T-cell (primary cell): ENCODE measurements at regions not wholly inside any gene's neighbourhood (a gene's known extent, or its start where the extent isn't known, plus 50 kb on each side); places are given as distances from the start of the nearest gene placed in this dataset.

Experiments used
- ATAC-seq, 4 experiments: fragments of 200-7000 bp in 3 of 4; fragments of 150-1000 bp in 1 of 4; cut with Tn5 transposase; replicated peaks in 1 of 4; 1 replicate in 3 of 4; 2 replicates in 1 of 4; pipeline ENCODE4 v1.10.0; 2021; ENCODE audit warnings: moderate library complexity in 3 of 4, mild to moderate bottlenecking in 2 of 4, moderate number of reproducible peaks in 1 of 4
- CTCF ChIA-PET, 2 donors: fragments of 300-600 bp; sonication (Branson Sonifier 250); formaldehyde crosslinking; loops; one replicate each; lab custom pipeline; 2022; ENCODE audit warnings: antibody characterized with exemption in 2 of 2; lab: Charles Lee
- POLR2A ChIA-PET, 2 donors: fragments of 300-600 bp; sonication (Branson Sonifier 250); formaldehyde crosslinking; loops; one replicate each; lab custom pipeline; 2022; ENCODE audit warnings: antibody characterized with exemption in 2 of 2; lab: Charles Lee
- DNase-seq, 35 experiments: peaks; one replicate each; pipeline versions ENCODE4 v3.0.0 to v3.0.0-alpha.2; 2013 to 2023
- H3K27ac ChIP-seq: one replicate; pipeline ENCODE4 v1.5.1; 2013; ENCODE audit warnings: low read length
- H3K27me3 ChIP-seq, 2 experiments: replicated peaks in 1 of 2; 1 replicate in 1 of 2; 2 replicates in 1 of 2; pipeline versions ENCODE4 v1.6.1 to v1.7.0; 2013; ENCODE audit warnings: low read length in 1 of 2, mixed read lengths in 1 of 2; ENCODE audit not compliant: control insufficient read depth in 2 of 2, insufficient read depth in 2 of 2; ENCODE audit errors: extremely low read depth in 1 of 2
- H3K36me3 ChIP-seq, 2 donors: 1 replicate in 1 of 2; 2 replicates in 1 of 2; pipeline versions ENCODE4 v1.6.1 to v1.7.0; 2013; ENCODE audit warnings: low read length in 1 of 2; ENCODE audit not compliant: control insufficient read depth in 2 of 2, insufficient read depth in 1 of 2; ENCODE audit errors: extremely low read depth in 1 of 2
- H3K4me1 ChIP-seq, 2 experiments: 1 replicate in 1 of 2; 2 replicates in 1 of 2; pipeline versions ENCODE4 v1.6.1 to v1.7.0; 2013; ENCODE audit warnings: low read length in 2 of 2, mixed read lengths in 1 of 2; ENCODE audit not compliant: insufficient read depth in 2 of 2, control insufficient read depth in 1 of 2; ENCODE audit errors: extremely low read depth in 1 of 2
- H3K4me3 ChIP-seq, 2 donors: 1 replicate in 1 of 2; 2 replicates in 1 of 2; pipeline versions ENCODE4 v1.5.1 to v1.7.0; 2013; ENCODE audit warnings: mild to moderate bottlenecking in 2 of 2, low read length in 1 of 2, moderate library complexity in 1 of 2; ENCODE audit not compliant: control insufficient read depth in 1 of 2; ENCODE audit errors: extremely low read depth in 1 of 2
- H3K9me3 ChIP-seq: 2 replicates; pipeline ENCODE4 v1.7.0; 2013
- H3K27ac Mint-ChIP-seq, 2 donors: one replicate each; pipeline ENCODE4 v1.8.0; 2020 to 2021; ENCODE audit warnings: mild to moderate bottlenecking in 2 of 2, mixed read lengths in 2 of 2
- H3K27me3 Mint-ChIP-seq, 2 donors: one replicate each; pipeline ENCODE4 v1.8.0; 2021 to 2022; ENCODE audit warnings: mixed read lengths in 2 of 2
- H3K36me3 Mint-ChIP-seq: one replicate; pipeline ENCODE4 v1.8.0; 2021; ENCODE audit warnings: mixed read lengths
- H3K4me1 Mint-ChIP-seq, 3 donors: one replicate each; pipeline ENCODE4 v1.8.0; 2020 to 2022; ENCODE audit warnings: mixed read lengths in 3 of 3, mild to moderate bottlenecking in 1 of 3
- H3K4me3 Mint-ChIP-seq, 3 donors: one replicate each; pipeline ENCODE4 v1.8.0; 2020 to 2022; ENCODE audit warnings: mild to moderate bottlenecking in 3 of 3, mixed read lengths in 3 of 3, moderate library complexity in 3 of 3
- H3K9me3 Mint-ChIP-seq, 3 donors: one replicate each; pipeline ENCODE4 v1.8.0; 2020 to 2022; ENCODE audit warnings: mixed read lengths in 3 of 3
- WGBS: methylation state at CpG from one replicate; pipeline ENCODE4 v1.1.5; 2013; ENCODE audit warnings: missing lambda C conversion rate; ENCODE audit not compliant: insufficient coverage; 5-methylcytosine and 5-hydroxymethylcytosine counted together

GRCh38 chr7:106177300-106177690 lies 65.2 kb upstream of the SYPL1 start:
- Histone ChIP-seq H3K27me3 (peaks cover 4 to 9% of the 10 kb centered on the region in 2 experiments), H3K9me3 (no peaks in the 10 kb centered on the region), H3K4me3 (no peak overlapping the region), H3K4me1 (no peaks in the 10 kb centered on the region), H3K36me3 (no peaks in the 10 kb centered on the region), H3K27ac (no peak overlapping the region)
- ATAC-seq (no peak), DNase-seq (no peak)
- peaks cover 0 to 4% (median 2%) of the 10 kb centered on the region in 3 donors for H3K4me1 Mint-ChIP-seq
- 67% methylated on average over 1 of the region's 4 CpGs for WGBS
- H3K4me3 Mint-ChIP-seq = no peak overlapping the region
- ChIA-PET POLR2A (interaction anchor here in 1 of 2 donors (0.5 kb wide), 1 partner anchor 558 kb away, joined by 3 read pairs; no protein-coding TSS in a partner anchor), CTCF (interaction anchor here (0.6 to 5.7 kb wide), 15 partner anchors 10 to 614 kb away, joined by 3 to 59 read pairs (median 7); no protein-coding TSS in a partner anchor)
- no peak overlapping the region for H3K27ac Mint-ChIP-seq
- H3K9me3 Mint-ChIP-seq = no peaks in the 10 kb centered on the region
- peaks cover 13% of the 10 kb centered on the region in 2 donors for H3K27me3 Mint-ChIP-seq
- H3K36me3 Mint-ChIP-seq = no peaks in the 10 kb centered on the region

GRCh38 chr7:106176414-106177299 lies 64.5 kb upstream of the SYPL1 start:
- Histone ChIP-seq H3K4me1 (no peaks in the 10 kb centered on the region), H3K27me3 (peaks cover 4 to 9% of the 10 kb centered on the region in 2 experiments), H3K9me3 (no peaks in the 10 kb centered on the region), H3K27ac (no peak overlapping the region), H3K36me3 (no peaks in the 10 kb centered on the region), H3K4me3 (no peak overlapping the region)
- DNase-seq (peak in 34 of 35 experiments; percentile 12 to 78 (median 54)), ATAC-seq (peak; percentile 75 to 80 (median 79))
- H3K36me3 Mint-ChIP-seq = no peaks in the 10 kb centered on the region
- H3K4me3 Mint-ChIP-seq = no peak overlapping the region
- peaks cover 13% of the 10 kb centered on the region in 2 donors for H3K27me3 Mint-ChIP-seq
- 5% methylated on average over 8 of the region's 11 CpGs for WGBS
- H3K4me1 Mint-ChIP-seq = peaks cover 0 to 4% (median 2%) of the 10 kb centered on the region in 3 donors
- POLR2A ChIA-PET = interaction anchor here (0.5 kb wide), 2 partner anchors 102 to 559 kb away, joined by 3 read pairs; no protein-coding TSS in a partner anchor
- no peak overlapping the region for H3K27ac Mint-ChIP-seq
- CTCF ChIA-PET = interaction anchor here (0.6 to 5.7 kb wide), 18 partner anchors 9 to 563 kb away, joined by 3 to 59 read pairs (median 4); no protein-coding TSS in a partner anchor
- no peaks in the 10 kb centered on the region for H3K9me3 Mint-ChIP-seq

- POLR2A ChIA-PET = no interaction called here
- H3K9me3 ChIP-seq = no peaks in the 10 kb centered on the region
- Mint-ChIP-seq H3K27ac (no peak overlapping the region), H3K4me1 (peaks cover 0 to 4% (median 2%) of the 10 kb centered on the region in 3 donors), H3K4me3 (no peak overlapping the region), H3K36me3 (no peaks in the 10 kb centered on the region), H3K9me3 (no peaks in the 10 kb centered on the region), H3K27me3 (peaks cover 13% of the 10 kb centered on the region in 2 donors)
- DNase-seq (no peak), ATAC-seq (no peak)
- WGBS = no CpG with 5 or more reads among the region's 1 CpG
- no peaks in the 10 kb centered on the region for H3K4me1 ChIP-seq
- no peak overlapping the region for H3K4me3 ChIP-seq
- H3K27me3 ChIP-seq = peaks cover 4 to 9% of the 10 kb centered on the region in 2 experiments
- no peak overlapping the region for H3K27ac ChIP-seq
- H3K36me3 ChIP-seq = no peaks in the 10 kb centered on the region
- CTCF ChIA-PET = interaction anchor here (0.5 to 5.7 kb wide), 8 partner anchors 9 to 564 kb away, joined by 3 to 59 read pairs (median 12); partner anchors contain the start of gene NAMPT (in 1 of the 2)
Measured at GRCh38 chr7:106175507-106175906, 63.4 kb upstream of the SYPL1 start.

- Mint-ChIP-seq H3K4me1 (no peaks in the 10 kb centered on the region), H3K36me3 (no peaks in the 10 kb centered on the region), H3K4me3 (no peak overlapping the region), H3K9me3 (no peaks in the 10 kb centered on the region), H3K27ac (no peak overlapping the region), H3K27me3 (peaks cover 6 to 7% of the 10 kb centered on the region in 2 donors)
- H3K27me3 ChIP-seq = peaks cover 0 to 5% of the 10 kb centered on the region in 2 experiments
- ATAC-seq (no peak), DNase-seq (no peak)
- no peaks in the 10 kb centered on the region for H3K36me3 ChIP-seq
- H3K4me1 ChIP-seq = no peaks in the 10 kb centered on the region
- WGBS = no CpG with 5 or more reads among the region's 5 CpGs
- CTCF ChIA-PET = no interaction called here
- no peaks in the 10 kb centered on the region for H3K9me3 ChIP-seq
- POLR2A ChIA-PET = interaction anchor here in 1 of 2 donors (0.5 kb wide), 1 partner anchor 1427 kb away, joined by 3 read pairs; no protein-coding TSS in a partner anchor
- H3K4me3 ChIP-seq = no peak overlapping the region
- no peak overlapping the region for H3K27ac ChIP-seq
Measured at GRCh38 chr7:106170651-106171050, 58.5 kb upstream of the SYPL1 start.

GRCh38 chr7:106169821-106170610 lies 57.9 kb upstream of the SYPL1 start:
- Histone ChIP-seq H3K4me3 (no peak overlapping the region), H3K9me3 (no peaks in the 10 kb centered on the region), H3K27me3 (peaks cover 0 to 5% of the 10 kb centered on the region in 2 experiments), H3K4me1 (no peaks in the 10 kb centered on the region), H3K36me3 (no peaks in the 10 kb centered on the region), H3K27ac (no peak overlapping the region)
- DNase-seq (no peak), ATAC-seq (no peak)
- Mint-ChIP-seq H3K36me3 (no peaks in the 10 kb centered on the region), H3K4me1 (no peaks in the 10 kb centered on the region), H3K4me3 (no peak overlapping the region), H3K27me3 (peaks cover 4 to 6% of the 10 kb centered on the region in 2 donors), H3K9me3 (no peaks in the 10 kb centered on the region), H3K27ac (no peak overlapping the region)
- CTCF ChIA-PET = interaction anchor here (0.5 to 0.6 kb wide), 3 partner anchors 118 to 1738 kb away, joined by 3 to 4 read pairs (median 3); no protein-coding TSS in a partner anchor
- no CpG with 5 or more reads among the region's 3 CpGs for WGBS
- POLR2A ChIA-PET = no interaction called here
